ENCODE measurements at regions not wholly inside any gene's neighbourhood (a gene's known extent, or its start where the extent isn't known, plus 50 kb on each side); places are given as distances from the start of the nearest gene placed in this dataset.

GRCh38 chr9:104326912-104327311 lies 177.2 kb upstream of the OR13F1 start:
- no peak overlapping the region for H3K27ac ChIP-seq (ENCODE audit: low read length in 2 of 2)
- POLR2A ChIA-PET, result no interaction called here

GRCh38 chr9:104329245-104329644 lies 174.8 kb upstream of the OR13F1 start:
- no peaks in the 10 kb centered on the region for H3K9me3 Mint-ChIP-seq (ENCODE audit: insufficient read depth)
- Histone ChIP-seq H3K4me3 (ENCODE audit: control extremely low read depth in 1 of 5, extremely low read depth in 1 of 5, insufficient read depth in 1 of 5, low read depth in 2 of 5, low read length in 4 of 5) (no peak overlapping the region), H3K79me2 (ENCODE audit: control insufficient read depth, insufficient read depth, low read length) (no peaks in the 10 kb centered on the region), H2AFZ (ENCODE audit: insufficient read depth, low read depth, low read length, poor library complexity, severe bottlenecking) (no peak overlapping the region), H3K9ac (ENCODE audit: low read length) (no peak overlapping the region), H3K9me3 (ENCODE audit: control extremely low read depth in 1 of 3, control insufficient read depth in 2 of 3, insufficient read depth in 1 of 3, low read length in 2 of 3) (peaks cover 0 to 3% (median 0%) of the 10 kb centered on the region in 3 donors), H3K4me1 (ENCODE audit: control insufficient read depth in 2 of 2, insufficient read depth in 2 of 2, low read length in 2 of 2) (no peaks in the 10 kb centered on the region), H3K27ac (ENCODE audit: low read length in 2 of 2) (no peak overlapping the region), H3K4me2 (replicated peaks; ENCODE audit: low read depth, low read length, poor library complexity, severe bottlenecking) (no peak overlapping the region), H4K20me1 (ENCODE audit: control insufficient read depth, insufficient read depth, low read length, poor library complexity, severe bottlenecking) (no peaks in the 10 kb centered on the region), H3K36me3 (replicated peaks in 1 of 2; ENCODE audit: control extremely low read depth in 1 of 2, control insufficient read depth in 1 of 2, extremely low read depth in 1 of 2, insufficient read depth in 2 of 2, low read length in 1 of 2) (no peaks in the 10 kb centered on the region), H3K27me3 (replicated peaks in 1 of 4; ENCODE audit: control extremely low read depth in 1 of 4, control insufficient read depth in 3 of 4, insufficient read depth in 4 of 4, low read length in 3 of 4) (no peaks in the 10 kb centered on the region)
- H3K27ac Mint-ChIP-seq, result no peak overlapping the region
- no peak for DNase-seq
- ATAC-seq (ENCODE audit: low read depth), result no peak
- ChIA-PET CTCF (no interaction called here), POLR2A (no interaction called here)
- no peak overlapping the region for H3K4me3 Mint-ChIP-seq
- H3K4me1 Mint-ChIP-seq, result no peaks in the 10 kb centered on the region
- WGBS (ENCODE audit: insufficient coverage), result 95% methylated on average over 16 of the region's 18 CpGs
- intact Hi-C loops (cut with micrococcal nuclease), result no loop called here
- H3K27me3 Mint-ChIP-seq, result no peaks in the 10 kb centered on the region
- TF ChIP-seq CTCF (IDR thresholded peaks at IDR 0.05) (no peak), EZH2 (IDR thresholded peaks at IDR 0.05; ENCODE audit: borderline replicate concordance, insufficient read depth, low read depth, low read length, poor library complexity, severe bottlenecking) (no peak)

More at GRCh38 chr9:104326912-104327311, 177.2 kb upstream of the OR13F1 start:
- intact Hi-C loops (cut with micrococcal nuclease), result no loop called here
- 100% methylated on average over 1 of the region's 2 CpGs for WGBS (ENCODE audit: insufficient coverage)
- Histone ChIP-seq H3K9ac (ENCODE audit: low read length) (no peak overlapping the region), H4K20me1 (ENCODE audit: control insufficient read depth, insufficient read depth, low read length, poor library complexity, severe bottlenecking) (no peaks in the 10 kb centered on the region), H3K79me2 (ENCODE audit: control insufficient read depth, insufficient read depth, low read length) (no peaks in the 10 kb centered on the region), H3K4me3 (ENCODE audit: control extremely low read depth in 1 of 5, extremely low read depth in 1 of 5, insufficient read depth in 1 of 5, low read depth in 2 of 5, low read length in 4 of 5) (no peak overlapping the region), H2AFZ (ENCODE audit: insufficient read depth, low read depth, low read length, poor library complexity, severe bottlenecking) (no peak overlapping the region), H3K4me1 (ENCODE audit: control insufficient read depth in 2 of 2, insufficient read depth in 2 of 2, low read length in 2 of 2) (no peaks in the 10 kb centered on the region), H3K36me3 (replicated peaks in 1 of 2; ENCODE audit: control extremely low read depth in 1 of 2, control insufficient read depth in 1 of 2, extremely low read depth in 1 of 2, insufficient read depth in 2 of 2, low read length in 1 of 2) (no peaks in the 10 kb centered on the region), H3K4me2 (replicated peaks; ENCODE audit: low read depth, low read length, poor library complexity, severe bottlenecking) (no peak overlapping the region), H3K27me3 (replicated peaks in 1 of 4; ENCODE audit: control extremely low read depth in 1 of 4, control insufficient read depth in 3 of 4, insufficient read depth in 4 of 4, low read length in 3 of 4) (no peaks in the 10 kb centered on the region), H3K9me3 (ENCODE audit: control extremely low read depth in 1 of 3, control insufficient read depth in 2 of 3, insufficient read depth in 1 of 3, low read length in 2 of 3) (peaks cover 0 to 3% (median 0%) of the 10 kb centered on the region in 3 donors)
- no peak for TF ChIP-seq EZH2 (IDR thresholded peaks at IDR 0.05; ENCODE audit: borderline replicate concordance, insufficient read depth, low read depth, low read length, poor library complexity, severe bottlenecking)
- TF ChIP-seq CTCF (IDR thresholded peaks at IDR 0.05), result no peak
- ATAC-seq (ENCODE audit: low read depth), result no peak
- Mint-ChIP-seq H3K9me3 (ENCODE audit: insufficient read depth) (no peaks in the 10 kb centered on the region), H3K27ac (no peak overlapping the region), H3K27me3 (no peaks in the 10 kb centered on the region), H3K4me1 (no peaks in the 10 kb centered on the region), H3K4me3 (no peak overlapping the region)
- DNase-seq, result no peak
- CTCF ChIA-PET, result no interaction called here
